H9 (cell line): ENCODE measurements at regions not wholly inside any gene's neighbourhood (a gene's known extent, or its start where the extent isn't known, plus 50 kb on each side); places are given as distances from the start of the nearest gene placed in this dataset.

Experiments used
- DNase-seq: peaks from one replicate; pipeline ENCODE4 v3.0.0-alpha.2; 2017
- H2AFZ ChIP-seq: one replicate; pipeline ENCODE4 v1.6.1; 2013; ENCODE audit warnings: mild to moderate bottlenecking, low read length, control low read depth, moderate library complexity
- H2AK5ac ChIP-seq: 2 replicates; pipeline ENCODE4 v1.6.1; 2013; ENCODE audit warnings: low read length, control low read depth, mixed read lengths; ENCODE audit not compliant: insufficient read length
- H2BK120ac ChIP-seq: one replicate; pipeline ENCODE4 v1.6.1; 2013; ENCODE audit warnings: low read depth, mild to moderate bottlenecking, low read length, control low read depth, inconsistent platforms; ENCODE audit not compliant: poor library complexity, severe bottlenecking
- H2BK12ac ChIP-seq: 2 replicates; pipeline ENCODE4 v1.6.1; 2013; ENCODE audit warnings: low read length, control low read depth, mixed read lengths, low read depth; ENCODE audit not compliant: insufficient read length
- H2BK15ac ChIP-seq: 2 replicates; pipeline ENCODE4 v1.6.1; 2013; ENCODE audit warnings: low read depth, low read length, control low read depth
- H2BK20ac ChIP-seq: one replicate; pipeline ENCODE4 v1.6.1; 2013; ENCODE audit warnings: low read depth, mild to moderate bottlenecking, low read length, control low read depth, inconsistent platforms; ENCODE audit not compliant: poor library complexity, severe bottlenecking
- H2BK5ac ChIP-seq: 2 replicates; pipeline ENCODE4 v1.6.1; 2013; ENCODE audit warnings: low read length, control low read depth, mixed read lengths; ENCODE audit not compliant: insufficient read length
- H3K14ac ChIP-seq: 2 replicates; pipeline ENCODE4 v1.6.1; 2013; ENCODE audit warnings: low read length, control low read depth; ENCODE audit not compliant: insufficient read depth
- H3K18ac ChIP-seq: 2 replicates; pipeline ENCODE4 v1.6.1; 2013; ENCODE audit warnings: low read depth, mild to moderate bottlenecking, mixed read lengths, low read length, control low read depth; ENCODE audit not compliant: insufficient read length
- H3K23ac ChIP-seq: 2 replicates; pipeline ENCODE4 v1.6.1; 2013; ENCODE audit warnings: low read length, control low read depth, mixed read lengths, low read depth; ENCODE audit not compliant: insufficient read length
- H3K23me2 ChIP-seq: 2 replicates; pipeline ENCODE4 v1.6.1; 2013; ENCODE audit warnings: low read depth, mild to moderate bottlenecking, mixed read lengths, low read length, control low read depth; ENCODE audit not compliant: insufficient read length, poor library complexity, severe bottlenecking
- H3K27ac ChIP-seq: 2 replicates; pipeline ENCODE4 v1.5.1; 2013; ENCODE audit warnings: low read length, control low read depth, mixed read lengths, low read depth; ENCODE audit not compliant: insufficient read length
- H3K27me3 ChIP-seq: 2 replicates; pipeline ENCODE4 v1.6.1; 2013; ENCODE audit warnings: low read length, control low read depth, inconsistent platforms; ENCODE audit not compliant: insufficient read depth
- H3K4ac ChIP-seq: 2 replicates; pipeline ENCODE4 v1.6.1; 2013; ENCODE audit warnings: low read depth, mild to moderate bottlenecking, control low read depth, inconsistent platforms, low read length, moderate library complexity
- H3K4me1 ChIP-seq: 2 replicates; pipeline ENCODE4 v1.6.1; 2013; ENCODE audit warnings: low read length, control low read depth, inconsistent platforms; ENCODE audit not compliant: insufficient read depth
- H3K4me2 ChIP-seq: 2 replicates; pipeline ENCODE4 v1.6.1; 2013; ENCODE audit warnings: low read length, control low read depth, mixed read lengths; ENCODE audit not compliant: insufficient read length, insufficient read depth
- H3K56ac ChIP-seq: 2 replicates; pipeline ENCODE4 v1.6.1; 2013; ENCODE audit warnings: low read depth, mild to moderate bottlenecking, mixed read lengths, low read length, control low read depth; ENCODE audit not compliant: insufficient read length
- H3K79me1 ChIP-seq: 2 replicates; pipeline ENCODE4 v1.6.1; 2013; ENCODE audit warnings: low read depth, mild to moderate bottlenecking, moderate library complexity, low read length, control low read depth, inconsistent platforms; ENCODE audit not compliant: insufficient read depth, poor library complexity, severe bottlenecking
- H3K79me2 ChIP-seq: 2 replicates; pipeline ENCODE4 v1.6.1; 2013; ENCODE audit warnings: low read length, control low read depth, inconsistent platforms; ENCODE audit not compliant: insufficient read depth
- H3K9ac ChIP-seq: 2 replicates; pipeline ENCODE4 v1.6.1; 2013; ENCODE audit warnings: low read length, control low read depth, mixed read lengths; ENCODE audit not compliant: insufficient read length; ENCODE audit errors: extremely low read depth
- H3K9me3 ChIP-seq: one replicate; pipeline ENCODE4 v1.6.1; 2013; ENCODE audit warnings: low read depth, low read length, inconsistent platforms; ENCODE audit not compliant: control insufficient read depth
- H3T11ph ChIP-seq: one replicate; pipeline ENCODE4 v1.6.1; 2013; ENCODE audit warnings: mild to moderate bottlenecking, low read length, control low read depth, inconsistent platforms
- H4K20me1 ChIP-seq: one replicate; pipeline ENCODE4 v1.6.1; 2013; ENCODE audit not compliant: control insufficient read depth, insufficient read length, insufficient read depth
- H4K5ac ChIP-seq: 2 replicates; pipeline ENCODE4 v1.6.1; 2013; ENCODE audit warnings: low read depth, mild to moderate bottlenecking, mixed read lengths, low read length, control low read depth; ENCODE audit not compliant: insufficient read length
- H4K8ac ChIP-seq: replicated peaks from 2 replicates; pipeline ENCODE4 v1.6.1; 2013; ENCODE audit warnings: low read length, control low read depth, mixed read lengths, low read depth; ENCODE audit not compliant: insufficient read length
- H4K91ac ChIP-seq: 2 replicates; pipeline ENCODE4 v1.6.1; 2013; ENCODE audit warnings: low read depth, mild to moderate bottlenecking, moderate library complexity, mixed read lengths, low read length, control low read depth; ENCODE audit not compliant: insufficient read length
- H3K27ac Mint-ChIP-seq, 3 experiments: 2 replicates in 2 of 3; 3 replicates in 1 of 3; pipeline ENCODE4 v1.8.0; 2020 to 2021; ENCODE audit warnings: mixed read lengths in 3 of 3, mild to moderate bottlenecking in 1 of 3, moderate library complexity in 1 of 3
- H3K27me3 Mint-ChIP-seq: 2 replicates; pipeline ENCODE4 v1.8.0; 2021; ENCODE audit warnings: low read depth, mild to moderate bottlenecking, moderate library complexity, mixed read lengths
- H3K36me3 Mint-ChIP-seq, 3 experiments: 2 replicates in 2 of 3; 3 replicates in 1 of 3; pipeline ENCODE4 v1.8.0; 2020 to 2021; ENCODE audit warnings: low read depth in 3 of 3, mixed read lengths in 3 of 3; ENCODE audit not compliant: insufficient read depth in 1 of 3
- H3K4me1 Mint-ChIP-seq, 2 experiments: 2 replicates each; pipeline ENCODE4 v1.8.0; 2020; ENCODE audit warnings: mixed read lengths in 2 of 2
- H3K4me3 Mint-ChIP-seq, 2 experiments: 2 replicates in 1 of 2; 3 replicates in 1 of 2; pipeline ENCODE4 v1.8.0; 2020 to 2021; ENCODE audit warnings: mild to moderate bottlenecking in 2 of 2, mixed read lengths in 2 of 2, moderate library complexity in 1 of 2
- H3K9me3 Mint-ChIP-seq, 2 experiments: 2 replicates in 1 of 2; 3 replicates in 1 of 2; pipeline ENCODE4 v1.8.0; 2020; ENCODE audit warnings: mild to moderate bottlenecking in 2 of 2, mixed read lengths in 2 of 2, moderate library complexity in 1 of 2
- CTCF ChIP-seq: fragments of 200-600 bp; sonication (generic); conservative IDR thresholded peaks from 3 replicates; pipeline ENCODE4 v1.8.0; 2021; ENCODE audit warnings: antibody characterized with exemption, mild to moderate bottlenecking
- WGBS: extraction: QIAGEN DNeasy Blood & Tissue Kit; methylation state at CpG from one replicate; pipeline ENCODE4 v1.1.7; 2013; ENCODE audit warnings: missing lambda C conversion rate, low lambda C conversion rate, mixed read lengths; ENCODE audit not compliant: insufficient read length; ENCODE audit errors: extremely low coverage; 5-methylcytosine and 5-hydroxymethylcytosine counted together

- Histone ChIP-seq H3K4me2 (no peak overlapping the region), H4K91ac (no peak overlapping the region), H3K18ac (no peak overlapping the region), H2AFZ (no peak overlapping the region), H3K79me2 (no peaks in the 10 kb centered on the region), H3K79me1 (no peaks in the 10 kb centered on the region), H3K4ac (no peak overlapping the region), H3K23me2 (no peaks in the 10 kb centered on the region), H2BK15ac (no peak overlapping the region), H2BK20ac (no peak overlapping the region), H4K20me1 (no peaks in the 10 kb centered on the region), H3K9me3 (peaks cover 6% of the 10 kb centered on the region), H2BK5ac (no peak overlapping the region), H3K14ac (no peak overlapping the region), H3T11ph (no peak overlapping the region), H2AK5ac (no peak overlapping the region), H3K56ac (no peak overlapping the region), H4K8ac (no peak overlapping the region), H3K4me1 (no peaks in the 10 kb centered on the region), H2BK120ac (no peak overlapping the region), H4K5ac (no peak overlapping the region), H3K23ac (no peak overlapping the region), H3K27me3 (no peaks in the 10 kb centered on the region), H3K27ac (no peak overlapping the region), H3K9ac (no peak overlapping the region), H2BK12ac (no peak overlapping the region)
- WGBS, result no CpG with 5 or more reads among the region's 4 CpGs
- no peak for DNase-seq
- no peak; the same call in 2 of the 3 replicates for TF ChIP-seq CTCF
- Mint-ChIP-seq H3K9me3 (peaks cover 4 to 13% of the 10 kb centered on the region in 2 experiments), H3K4me1 (no peaks in the 10 kb centered on the region), H3K27ac (no peak overlapping the region), H3K36me3 (no peaks in the 10 kb centered on the region), H3K4me3 (no peak overlapping the region), H3K27me3 (peaks cover 2% of the 10 kb centered on the region; the same call in 1 of the 2 replicates)
These were observed 178.1 kb upstream of the MOCS1 start for GRCh38 chr6:40112350-40112749.
